GM23248 (cell line): ENCODE measurements at regions not wholly inside any gene's neighbourhood (a gene's known extent, or its start where the extent isn't known, plus 50 kb on each side); places are given as distances from the start of the nearest gene placed in this dataset.
A peak's percentile ranks its signal among the peaks of the same experiment; 100 is the strongest.

Experiments used
- DNase-seq: peaks from one replicate; pipeline ENCODE4 v3.0.0-alpha.2; 2015
- H2AFZ ChIP-seq: fragments of 200-600 bp; sonication (generic); 2 replicates; pipeline ENCODE4 v1.6.1; 2016; ENCODE audit warnings: antibody characterized with exemption
- H3F3A ChIP-seq: fragments of 200-600 bp; sonication (generic); 2 replicates; pipeline ENCODE4 v1.6.1; 2016; ENCODE audit warnings: mild to moderate bottlenecking, antibody characterized with exemption, mixed run types; ENCODE audit not compliant: insufficient read depth
- H3K27ac ChIP-seq: fragments of 200-600 bp; sonication (generic); 2 replicates; pipeline ENCODE4 v1.5.1; 2016; ENCODE audit warnings: mild to moderate bottlenecking
- H3K27me3 ChIP-seq: fragments of 200-600 bp; sonication (generic); replicated peaks from 2 replicates; pipeline ENCODE4 v1.6.1; 2016; ENCODE audit warnings: mild to moderate bottlenecking; ENCODE audit not compliant: insufficient read depth
- H3K36me3 ChIP-seq: fragments of 200-600 bp; sonication (generic); 2 replicates; pipeline ENCODE4 v1.6.1; 2016; ENCODE audit warnings: low read depth, mild to moderate bottlenecking
- H3K4me1 ChIP-seq: fragments of 200-600 bp; sonication (generic); 2 replicates; pipeline ENCODE4 v1.6.1; 2016; ENCODE audit warnings: mild to moderate bottlenecking; ENCODE audit not compliant: insufficient read depth
- H3K4me2 ChIP-seq: fragments of 200-600 bp; sonication (generic); one replicate; pipeline ENCODE4 v1.6.1; 2016; ENCODE audit warnings: mild to moderate bottlenecking; ENCODE audit not compliant: unreplicated experiment
- H3K4me3 ChIP-seq: fragments of 200-600 bp; sonication (generic); 2 replicates; pipeline ENCODE4 v1.5.1; 2016; ENCODE audit warnings: mild to moderate bottlenecking
- H3K79me2 ChIP-seq: fragments of 200-600 bp; sonication (generic); 2 replicates; pipeline ENCODE4 v1.6.1; 2016; ENCODE audit warnings: mild to moderate bottlenecking; ENCODE audit not compliant: insufficient read depth
- H3K9ac ChIP-seq: fragments of 200-600 bp; sonication (generic); 2 replicates; pipeline ENCODE4 v1.6.1; 2016; ENCODE audit warnings: mild to moderate bottlenecking
- H3K9me2 ChIP-seq: fragments of 200-600 bp; sonication (generic); 2 replicates; pipeline ENCODE4 v1.6.1; 2016; ENCODE audit warnings: mixed run types, mild to moderate bottlenecking, moderate library complexity; ENCODE audit not compliant: insufficient read depth
- H3K9me3 ChIP-seq: fragments of 200-600 bp; sonication (generic); one replicate; pipeline ENCODE4 v1.6.1; 2017; ENCODE audit warnings: low read depth
- H4K20me1 ChIP-seq: fragments of 200-600 bp; sonication (generic); 2 replicates; pipeline ENCODE4 v1.6.0; 2016; ENCODE audit not compliant: insufficient read depth
- EZH2 ChIP-seq: fragments of 200-600 bp; sonication (generic); IDR thresholded peaks from 2 replicates; pipeline ENCODE4 v1.6.1; 2018; ENCODE audit warnings: antibody characterized with exemption, mild to moderate bottlenecking; ENCODE audit not compliant: insufficient read depth, poor library complexity, severe bottlenecking
- EZH2phosphoT487 ChIP-seq: fragments of 200-600 bp; sonication (generic); IDR thresholded peaks from 2 replicates; pipeline ENCODE4 v1.6.1; 2018; ENCODE audit warnings: antibody characterized with exemption, moderate library complexity, mild to moderate bottlenecking, low read depth; ENCODE audit not compliant: insufficient read depth
- WGBS, 2 experiments: methylation state at CpG; one replicate each; pipeline ENCODE4 v1.1.6; 2015 to 2017; ENCODE audit warnings: low lambda C conversion rate in 2 of 2, low coverage in 1 of 2; ENCODE audit errors: missing lambda C conversion rate in 2 of 2; 5-methylcytosine and 5-hydroxymethylcytosine counted together
- in situ Hi-C: fragments of 300-500 bp; cut with MboI; formaldehyde crosslinking; loops from 2 replicates; pipeline ENCODE4 v1.15.0; 2020

DNA sequence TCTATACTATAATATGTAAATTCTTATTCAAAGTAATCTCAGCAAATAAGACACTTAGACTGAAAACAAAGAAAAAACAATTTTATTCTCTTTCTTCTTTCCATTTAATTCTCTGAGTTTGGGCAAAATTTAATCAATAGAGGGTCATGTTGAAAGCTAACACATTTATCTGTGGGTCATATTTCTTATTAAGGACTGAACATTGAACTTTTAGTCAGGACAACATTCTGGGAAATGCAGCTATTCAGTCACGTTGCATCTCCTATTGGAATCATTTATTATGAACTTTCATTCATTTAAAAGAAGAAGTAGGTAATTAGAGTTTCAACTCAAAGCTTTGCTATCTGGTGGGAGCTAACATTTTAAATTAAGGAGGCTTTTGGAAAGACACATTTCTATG, 372.5 kb downstream of the MAN2A1 start:
- DNase-seq: no peak
- 38 to 58% methylated on average over 1 of the region's 1 CpG for WGBS, 2 experiments
- no peak for TF ChIP-seq EZH2phosphoT487
- no peak for TF ChIP-seq EZH2
- in situ Hi-C loops: no loop called here
- H3F3A ChIP-seq: no peaks in the 10 kb centered on the region; the same call in 1 of the 2 replicates
- peaks cover 10% of the 10 kb centered on the region; the same call in 1 of the 2 replicates for H3K4me1 ChIP-seq
- H2AFZ ChIP-seq: no peak overlapping the region
- H3K36me3 ChIP-seq: no peaks in the 10 kb centered on the region
- no peaks in the 10 kb centered on the region for H3K27me3 ChIP-seq
- H4K20me1 ChIP-seq: no peaks in the 10 kb centered on the region
- no peaks in the 10 kb centered on the region; the same call in 1 of the 2 replicates for H3K9me2 ChIP-seq
- no peaks in the 10 kb centered on the region for H3K9me3 ChIP-seq
- no peak overlapping the region for H3K4me3 ChIP-seq
- H3K9ac ChIP-seq: no peak overlapping the region
- no peak overlapping the region for H3K4me2 ChIP-seq
- no peak overlapping the region for H3K27ac ChIP-seq
- H3K79me2 ChIP-seq: no peaks in the 10 kb centered on the region

GRCh38 chr5:110063640-110064602, 374.2 kb downstream of the MAN2A1 start:
- Histone ChIP-seq H2AFZ (peak overlapping the region; percentile 5; the same call in 1 of the 2 replicates), H3F3A (no peaks in the 10 kb centered on the region; the same call in 1 of the 2 replicates)
- in situ Hi-C loops: no loop called here

GRCh38 chr5:110064603-110065268, 375.0 kb downstream of the MAN2A1 start:
- no peak overlapping the region for H3K4me2 ChIP-seq
- H3K4me3 ChIP-seq: no peak overlapping the region
- no peak for TF ChIP-seq EZH2
- TF ChIP-seq EZH2phosphoT487: no peak
- H3K9me3 ChIP-seq: no peaks in the 10 kb centered on the region
- no peak overlapping the region; the same call in 1 of the 2 replicates for H2AFZ ChIP-seq
- no peak for DNase-seq
- no peaks in the 10 kb centered on the region for H3K27me3 ChIP-seq
- H3K79me2 ChIP-seq: no peaks in the 10 kb centered on the region
- no peaks in the 10 kb centered on the region for H4K20me1 ChIP-seq
- H3K36me3 ChIP-seq: no peaks in the 10 kb centered on the region
- H3K27ac ChIP-seq: no peak overlapping the region
- H3K4me1 ChIP-seq: peaks cover 10% of the 10 kb centered on the region; the same call in 1 of the 2 replicates
- H3K9me2 ChIP-seq: no peaks in the 10 kb centered on the region; the same call in 1 of the 2 replicates
- H3F3A ChIP-seq: no peaks in the 10 kb centered on the region; the same call in 1 of the 2 replicates
- WGBS, 2 experiments: 65 to 68% methylated on average over 4 of the region's 4 CpGs
- H3K9ac ChIP-seq: no peak overlapping the region
- in situ Hi-C loops: no loop called here

More at GRCh38 chr5:110063640-110064602, 374.2 kb downstream of the MAN2A1 start:
- peaks cover 10% of the 10 kb centered on the region; the same call in 1 of the 2 replicates for H3K4me1 ChIP-seq
- H4K20me1 ChIP-seq: no peaks in the 10 kb centered on the region
- H3K27me3 ChIP-seq: no peaks in the 10 kb centered on the region
- H3K36me3 ChIP-seq: no peaks in the 10 kb centered on the region
- no peak overlapping the region for H3K27ac ChIP-seq
- TF ChIP-seq EZH2: no peak
- TF ChIP-seq EZH2phosphoT487: no peak
- no peak overlapping the region for H3K4me2 ChIP-seq
- DNase-seq: peak; percentile 70
- H3K79me2 ChIP-seq: no peaks in the 10 kb centered on the region
- H3K9ac ChIP-seq: no peak overlapping the region
- 73 to 77% methylated on average over 7 of the region's 7 CpGs for WGBS, 2 experiments
- H3K9me3 ChIP-seq: no peaks in the 10 kb centered on the region
- H3K4me3 ChIP-seq: no peak overlapping the region
- no peaks in the 10 kb centered on the region; the same call in 1 of the 2 replicates for H3K9me2 ChIP-seq

- Histone ChIP-seq H3K27ac (no peak overlapping the region), H3K79me2 (no peaks in the 10 kb centered on the region), H3K36me3 (no peaks in the 10 kb centered on the region), H3K9ac (no peak overlapping the region), H3F3A (no peaks in the 10 kb centered on the region), H3K9me3 (no peaks in the 10 kb centered on the region), H3K27me3 (peaks cover 3% of the 10 kb centered on the region; the same call in 1 of the 2 replicates), H3K4me3 (no peak overlapping the region), H3K9me2 (no peaks in the 10 kb centered on the region), H4K20me1 (no peaks in the 10 kb centered on the region), H3K4me1 (no peaks in the 10 kb centered on the region), H3K4me2 (no peak overlapping the region), H2AFZ (no peak overlapping the region)
- in situ Hi-C loops: no loop called here
- TF ChIP-seq EZH2 (no peak), EZH2phosphoT487 (no peak)
- no peak for DNase-seq
- 23 to 24% methylated on average over 4 of the region's 4 CpGs for WGBS, 2 experiments
Observed at GRCh38 chr5:110070836-110071235, 381.1 kb downstream of the MAN2A1 start.
